ENCODE measurements at regions not wholly inside any gene's neighbourhood (a gene's known extent, or its start where the extent isn't known, plus 50 kb on each side); places are given as distances from the start of the nearest gene placed in this dataset.

- 88 to 91% methylated on average over 8 of the region's 8 CpGs for WGBS, 2 donors
- no peak overlapping the region for H3K27ac ChIP-seq (ENCODE audit: low read depth in 1 of 2, low read length in 1 of 2)
- no peak for TF ChIP-seq CTCF (IDR thresholded peaks at IDR 0.05; ENCODE audit: control extremely low read depth, extremely low read depth)
Measured at GRCh38 chr7:146008293-146008692, 108.3 kb upstream of the CNTNAP2 start.

GRCh38 chr7:146004805-146005204 lies 111.8 kb upstream of the CNTNAP2 start:
- Histone ChIP-seq H3K4me1 (ENCODE audit: control insufficient read depth in 5 of 5, insufficient read depth in 5 of 5, low read length in 5 of 5) (no peaks in the 10 kb centered on the region), H3K36me3 (ENCODE audit: control insufficient read depth in 4 of 4, insufficient read depth in 4 of 4, low read length in 4 of 4) (no peaks in the 10 kb centered on the region), H3K9ac (ENCODE audit: insufficient read depth in 1 of 2, low read length in 2 of 2) (no peak overlapping the region), H3K9me3 (ENCODE audit: control insufficient read depth in 4 of 4, insufficient read depth in 3 of 4, low read length in 3 of 4) (no peaks in the 10 kb centered on the region), H3K27me3 (ENCODE audit: control insufficient read depth in 3 of 3, insufficient read depth in 3 of 3, low read length in 2 of 3) (no peaks in the 10 kb centered on the region), H3K4me3 (no peak overlapping the region), H3K27ac (ENCODE audit: low read depth in 1 of 2, low read length in 1 of 2) (no peak overlapping the region)
- WGBS, 2 donors: 90 to 91% methylated on average over 2 of the region's 2 CpGs
- ATAC-seq (ENCODE audit: insufficient read depth, low FRiP score) (no peak), DNase-seq (no peak)
- no peak for TF ChIP-seq CTCF (IDR thresholded peaks at IDR 0.05; ENCODE audit: control extremely low read depth, extremely low read depth)

More at GRCh38 chr7:146008293-146008692, 108.3 kb upstream of the CNTNAP2 start:
- DNase-seq: no peak
- Histone ChIP-seq H3K27me3 (ENCODE audit: control insufficient read depth in 3 of 3, insufficient read depth in 3 of 3, low read length in 2 of 3) (no peaks in the 10 kb centered on the region), H3K9ac (ENCODE audit: insufficient read depth in 1 of 2, low read length in 2 of 2) (no peak overlapping the region), H3K4me1 (ENCODE audit: control insufficient read depth in 5 of 5, insufficient read depth in 5 of 5, low read length in 5 of 5) (no peaks in the 10 kb centered on the region), H3K36me3 (ENCODE audit: control insufficient read depth in 4 of 4, insufficient read depth in 4 of 4, low read length in 4 of 4) (no peaks in the 10 kb centered on the region), H3K4me3 (no peak overlapping the region), H3K9me3 (ENCODE audit: control insufficient read depth in 4 of 4, insufficient read depth in 3 of 4, low read length in 3 of 4) (no peaks in the 10 kb centered on the region)
- no peak for ATAC-seq (ENCODE audit: insufficient read depth, low FRiP score)

- no peak for TF ChIP-seq CTCF (IDR thresholded peaks at IDR 0.05; ENCODE audit: control extremely low read depth, extremely low read depth)
- 35 to 39% methylated on average over 8 of the region's 8 CpGs for WGBS, 2 donors
- no peak overlapping the region for H3K9ac ChIP-seq (ENCODE audit: insufficient read depth in 1 of 2, low read length in 2 of 2)
Measured at GRCh38 chr7:146002431-146003078, 114.0 kb upstream of the CNTNAP2 start.

GRCh38 chr7:146002008-146002407 lies 114.6 kb upstream of the CNTNAP2 start:
- no peaks in the 10 kb centered on the region for H3K4me1 ChIP-seq (ENCODE audit: control insufficient read depth in 5 of 5, insufficient read depth in 5 of 5, low read length in 5 of 5)
- no peak for ATAC-seq (ENCODE audit: insufficient read depth, low FRiP score)
- H3K27me3 ChIP-seq (ENCODE audit: control insufficient read depth in 3 of 3, insufficient read depth in 3 of 3, low read length in 2 of 3): no peaks in the 10 kb centered on the region

More at GRCh38 chr7:146002431-146003078, 114.0 kb upstream of the CNTNAP2 start:
- Histone ChIP-seq H3K27ac (ENCODE audit: low read depth in 1 of 2, low read length in 1 of 2) (no peak overlapping the region), H3K27me3 (ENCODE audit: control insufficient read depth in 3 of 3, insufficient read depth in 3 of 3, low read length in 2 of 3) (no peaks in the 10 kb centered on the region), H3K4me1 (ENCODE audit: control insufficient read depth in 5 of 5, insufficient read depth in 5 of 5, low read length in 5 of 5) (no peaks in the 10 kb centered on the region), H3K9me3 (ENCODE audit: control insufficient read depth in 4 of 4, insufficient read depth in 3 of 4, low read length in 3 of 4) (no peaks in the 10 kb centered on the region), H3K36me3 (ENCODE audit: control insufficient read depth in 4 of 4, insufficient read depth in 4 of 4, low read length in 4 of 4) (no peaks in the 10 kb centered on the region), H3K4me3 (no peak overlapping the region)
- no peak for ATAC-seq (ENCODE audit: insufficient read depth, low FRiP score)
- DNase-seq: no peak

More at GRCh38 chr7:146002008-146002407, 114.6 kb upstream of the CNTNAP2 start:
- TF ChIP-seq CTCF (IDR thresholded peaks at IDR 0.05; ENCODE audit: control extremely low read depth, extremely low read depth): no peak
- H3K9ac ChIP-seq (ENCODE audit: insufficient read depth in 1 of 2, low read length in 2 of 2): no peak overlapping the region
- no peaks in the 10 kb centered on the region for H3K9me3 ChIP-seq (ENCODE audit: control insufficient read depth in 4 of 4, insufficient read depth in 3 of 4, low read length in 3 of 4)
- no peak for DNase-seq
- H3K36me3 ChIP-seq (ENCODE audit: control insufficient read depth in 4 of 4, insufficient read depth in 4 of 4, low read length in 4 of 4): no peaks in the 10 kb centered on the region
- H3K4me3 ChIP-seq: no peak overlapping the region
- no peak overlapping the region for H3K27ac ChIP-seq (ENCODE audit: low read depth in 1 of 2, low read length in 1 of 2)

Measured in lung (tissue), 11 donors.